ENCODE measurements at regions not wholly inside any gene's neighbourhood (a gene's known extent, or its start where the extent isn't known, plus 50 kb on each side); places are given as distances from the start of the nearest gene placed in this dataset.

- Histone ChIP-seq H3K9me3 (ENCODE audit: control insufficient read depth in 1 of 2, low read length in 2 of 2) (no peaks in the 10 kb centered on the region), H3K27ac (ENCODE audit: low read depth, low read length) (no peak overlapping the region), H3K4me3 (ENCODE audit: low read depth in 1 of 2, low read length in 2 of 2) (no peak overlapping the region), H3K27me3 (ENCODE audit: control insufficient read depth in 1 of 2, insufficient read depth in 2 of 2, low read length in 2 of 2) (peaks cover 0 to 3% of the 10 kb centered on the region in 2 donors), H3K4me1 (ENCODE audit: control insufficient read depth in 1 of 2, insufficient read depth in 2 of 2, low read length in 2 of 2) (no peaks in the 10 kb centered on the region), H3K36me3 (ENCODE audit: control insufficient read depth in 1 of 2, insufficient read depth in 2 of 2, low read length in 2 of 2) (no peaks in the 10 kb centered on the region), H3K9ac (ENCODE audit: low read depth in 1 of 2, low read length in 2 of 2) (no peak overlapping the region)
Measured at GRCh38 chr18:77754475-77755044, 504.9 kb downstream of the GALR1 start.

GRCh38 chr18:77755187-77755586 lies 505.5 kb downstream of the GALR1 start:
- Histone ChIP-seq H3K4me1 (ENCODE audit: control insufficient read depth in 1 of 2, insufficient read depth in 2 of 2, low read length in 2 of 2) (no peaks in the 10 kb centered on the region), H3K27me3 (ENCODE audit: control insufficient read depth in 1 of 2, insufficient read depth in 2 of 2, low read length in 2 of 2) (peaks cover 0 to 3% of the 10 kb centered on the region in 2 donors), H3K9ac (ENCODE audit: low read depth in 1 of 2, low read length in 2 of 2) (no peak overlapping the region), H3K4me3 (ENCODE audit: low read depth in 1 of 2, low read length in 2 of 2) (no peak overlapping the region), H3K27ac (ENCODE audit: low read depth, low read length) (no peak overlapping the region), H3K36me3 (ENCODE audit: control insufficient read depth in 1 of 2, insufficient read depth in 2 of 2, low read length in 2 of 2) (no peaks in the 10 kb centered on the region), H3K9me3 (ENCODE audit: control insufficient read depth in 1 of 2, low read length in 2 of 2) (no peaks in the 10 kb centered on the region)

GRCh38 chr18:77761332-77761731 lies 511.7 kb downstream of the GALR1 start:
- no peaks in the 10 kb centered on the region for H3K9me3 ChIP-seq (ENCODE audit: control insufficient read depth in 1 of 2, low read length in 2 of 2)
- H3K4me1 ChIP-seq (ENCODE audit: control insufficient read depth in 1 of 2, insufficient read depth in 2 of 2, low read length in 2 of 2) = no peaks in the 10 kb centered on the region
- H3K36me3 ChIP-seq (ENCODE audit: control insufficient read depth in 1 of 2, insufficient read depth in 2 of 2, low read length in 2 of 2) = no peaks in the 10 kb centered on the region
- no peak overlapping the region for H3K4me3 ChIP-seq (ENCODE audit: low read depth in 1 of 2, low read length in 2 of 2)
- no peak overlapping the region for H3K27ac ChIP-seq (ENCODE audit: low read depth, low read length)
- no peak overlapping the region for H3K9ac ChIP-seq (ENCODE audit: low read depth in 1 of 2, low read length in 2 of 2)
- H3K27me3 ChIP-seq (ENCODE audit: control insufficient read depth in 1 of 2, insufficient read depth in 2 of 2, low read length in 2 of 2) = no peaks in the 10 kb centered on the region

- Histone ChIP-seq H3K27me3 (ENCODE audit: control insufficient read depth in 1 of 2, insufficient read depth in 2 of 2, low read length in 2 of 2) (no peaks in the 10 kb centered on the region), H3K36me3 (ENCODE audit: control insufficient read depth in 1 of 2, insufficient read depth in 2 of 2, low read length in 2 of 2) (no peaks in the 10 kb centered on the region), H3K27ac (ENCODE audit: low read depth, low read length) (no peak overlapping the region), H3K9ac (ENCODE audit: low read depth in 1 of 2, low read length in 2 of 2) (no peak overlapping the region), H3K9me3 (ENCODE audit: control insufficient read depth in 1 of 2, low read length in 2 of 2) (no peaks in the 10 kb centered on the region), H3K4me1 (ENCODE audit: control insufficient read depth in 1 of 2, insufficient read depth in 2 of 2, low read length in 2 of 2) (no peaks in the 10 kb centered on the region), H3K4me3 (ENCODE audit: low read depth in 1 of 2, low read length in 2 of 2) (no peak overlapping the region)
Measured at GRCh38 chr18:77762014-77762413, 512.4 kb downstream of the GALR1 start.

GRCh38 chr18:77762642-77763041 lies 513.0 kb downstream of the GALR1 start:
- H3K27me3 ChIP-seq (ENCODE audit: control insufficient read depth in 1 of 2, insufficient read depth in 2 of 2, low read length in 2 of 2) = no peaks in the 10 kb centered on the region
- H3K4me1 ChIP-seq (ENCODE audit: control insufficient read depth in 1 of 2, insufficient read depth in 2 of 2, low read length in 2 of 2) = no peaks in the 10 kb centered on the region
- H3K27ac ChIP-seq (ENCODE audit: low read depth, low read length) = no peak overlapping the region
- no peaks in the 10 kb centered on the region for H3K9me3 ChIP-seq (ENCODE audit: control insufficient read depth in 1 of 2, low read length in 2 of 2)
- no peaks in the 10 kb centered on the region for H3K36me3 ChIP-seq (ENCODE audit: control insufficient read depth in 1 of 2, insufficient read depth in 2 of 2, low read length in 2 of 2)
- no peak overlapping the region for H3K9ac ChIP-seq (ENCODE audit: low read depth in 1 of 2, low read length in 2 of 2)
- no peak overlapping the region for H3K4me3 ChIP-seq (ENCODE audit: low read depth in 1 of 2, low read length in 2 of 2)

GRCh38 chr18:77763530-77764145 lies 514.0 kb downstream of the GALR1 start:
- no peaks in the 10 kb centered on the region for H3K27me3 ChIP-seq (ENCODE audit: control insufficient read depth in 1 of 2, insufficient read depth in 2 of 2, low read length in 2 of 2)
- no peak overlapping the region for H3K4me3 ChIP-seq (ENCODE audit: low read depth in 1 of 2, low read length in 2 of 2)
- no peak overlapping the region for H3K9ac ChIP-seq (ENCODE audit: low read depth in 1 of 2, low read length in 2 of 2)
- no peaks in the 10 kb centered on the region for H3K36me3 ChIP-seq (ENCODE audit: control insufficient read depth in 1 of 2, insufficient read depth in 2 of 2, low read length in 2 of 2)
- no peaks in the 10 kb centered on the region for H3K9me3 ChIP-seq (ENCODE audit: control insufficient read depth in 1 of 2, low read length in 2 of 2)
- no peaks in the 10 kb centered on the region for H3K4me1 ChIP-seq (ENCODE audit: control insufficient read depth in 1 of 2, insufficient read depth in 2 of 2, low read length in 2 of 2)
- H3K27ac ChIP-seq (ENCODE audit: low read depth, low read length) = no peak overlapping the region

- Histone ChIP-seq H3K9ac (ENCODE audit: low read depth in 1 of 2, low read length in 2 of 2) (no peak overlapping the region), H3K27me3 (ENCODE audit: control insufficient read depth in 1 of 2, insufficient read depth in 2 of 2, low read length in 2 of 2) (no peaks in the 10 kb centered on the region), H3K4me3 (ENCODE audit: low read depth in 1 of 2, low read length in 2 of 2) (no peak overlapping the region), H3K27ac (ENCODE audit: low read depth, low read length) (no peak overlapping the region), H3K36me3 (ENCODE audit: control insufficient read depth in 1 of 2, insufficient read depth in 2 of 2, low read length in 2 of 2) (no peaks in the 10 kb centered on the region), H3K9me3 (ENCODE audit: control insufficient read depth in 1 of 2, low read length in 2 of 2) (peaks cover 0 to 5% of the 10 kb centered on the region in 2 donors), H3K4me1 (ENCODE audit: control insufficient read depth in 1 of 2, insufficient read depth in 2 of 2, low read length in 2 of 2) (no peaks in the 10 kb centered on the region)
Measured at GRCh38 chr18:77765468-77765867, 515.8 kb downstream of the GALR1 start.

GRCh38 chr18:77766421-77766820 lies 516.8 kb downstream of the GALR1 start:
- H3K4me1 ChIP-seq (ENCODE audit: control insufficient read depth in 1 of 2, insufficient read depth in 2 of 2, low read length in 2 of 2) = no peaks in the 10 kb centered on the region
- H3K27me3 ChIP-seq (ENCODE audit: control insufficient read depth in 1 of 2, insufficient read depth in 2 of 2, low read length in 2 of 2) = no peaks in the 10 kb centered on the region
- H3K9me3 ChIP-seq (ENCODE audit: control insufficient read depth in 1 of 2, low read length in 2 of 2) = peaks cover 0 to 5% of the 10 kb centered on the region in 2 donors
- H3K4me3 ChIP-seq (ENCODE audit: low read depth in 1 of 2, low read length in 2 of 2) = no peak overlapping the region
- H3K36me3 ChIP-seq (ENCODE audit: control insufficient read depth in 1 of 2, insufficient read depth in 2 of 2, low read length in 2 of 2) = no peaks in the 10 kb centered on the region
- no peak overlapping the region for H3K27ac ChIP-seq (ENCODE audit: low read depth, low read length)
- H3K9ac ChIP-seq (ENCODE audit: low read depth in 1 of 2, low read length in 2 of 2) = no peak overlapping the region

GRCh38 chr18:77772177-77772576 lies 522.5 kb downstream of the GALR1 start:
- Histone ChIP-seq H3K4me1 (ENCODE audit: control insufficient read depth in 1 of 2, insufficient read depth in 2 of 2, low read length in 2 of 2) (no peaks in the 10 kb centered on the region), H3K36me3 (ENCODE audit: control insufficient read depth in 1 of 2, insufficient read depth in 2 of 2, low read length in 2 of 2) (no peaks in the 10 kb centered on the region), H3K9ac (ENCODE audit: low read depth in 1 of 2, low read length in 2 of 2) (no peak overlapping the region), H3K27ac (ENCODE audit: low read depth, low read length) (no peak overlapping the region), H3K27me3 (ENCODE audit: control insufficient read depth in 1 of 2, insufficient read depth in 2 of 2, low read length in 2 of 2) (no peaks in the 10 kb centered on the region), H3K9me3 (ENCODE audit: control insufficient read depth in 1 of 2, low read length in 2 of 2) (peaks cover 0 to 5% of the 10 kb centered on the region in 2 donors), H3K4me3 (ENCODE audit: low read depth in 1 of 2, low read length in 2 of 2) (no peak overlapping the region)

- Histone ChIP-seq H3K4me3 (ENCODE audit: low read depth in 1 of 2, low read length in 2 of 2) (no peak overlapping the region), H3K27me3 (ENCODE audit: control insufficient read depth in 1 of 2, insufficient read depth in 2 of 2, low read length in 2 of 2) (no peaks in the 10 kb centered on the region), H3K9ac (ENCODE audit: low read depth in 1 of 2, low read length in 2 of 2) (no peak overlapping the region), H3K36me3 (ENCODE audit: control insufficient read depth in 1 of 2, insufficient read depth in 2 of 2, low read length in 2 of 2) (no peaks in the 10 kb centered on the region), H3K4me1 (ENCODE audit: control insufficient read depth in 1 of 2, insufficient read depth in 2 of 2, low read length in 2 of 2) (no peaks in the 10 kb centered on the region), H3K9me3 (ENCODE audit: control insufficient read depth in 1 of 2, low read length in 2 of 2) (peaks cover 0 to 4% of the 10 kb centered on the region in 2 donors), H3K27ac (ENCODE audit: low read depth, low read length) (no peak overlapping the region)
Measured at GRCh38 chr18:77776104-77776503, 526.5 kb downstream of the GALR1 start.

All from duodenal mucosa (tissue), 2 donors.